Bone marrow (tissue), 2 donors: ENCODE measurements at regions not wholly inside any gene's neighbourhood (a gene's known extent, or its start where the extent isn't known, plus 50 kb on each side); places are given as distances from the start of the nearest gene placed in this dataset.
A peak's percentile ranks its signal among the peaks of the same experiment; 100 is the strongest.

Experiments
- DNase-seq, 2 donors: peaks; one replicate each; lab custom pipeline; 2025; lab: John Stamatoyannopoulos, UW

DNA sequence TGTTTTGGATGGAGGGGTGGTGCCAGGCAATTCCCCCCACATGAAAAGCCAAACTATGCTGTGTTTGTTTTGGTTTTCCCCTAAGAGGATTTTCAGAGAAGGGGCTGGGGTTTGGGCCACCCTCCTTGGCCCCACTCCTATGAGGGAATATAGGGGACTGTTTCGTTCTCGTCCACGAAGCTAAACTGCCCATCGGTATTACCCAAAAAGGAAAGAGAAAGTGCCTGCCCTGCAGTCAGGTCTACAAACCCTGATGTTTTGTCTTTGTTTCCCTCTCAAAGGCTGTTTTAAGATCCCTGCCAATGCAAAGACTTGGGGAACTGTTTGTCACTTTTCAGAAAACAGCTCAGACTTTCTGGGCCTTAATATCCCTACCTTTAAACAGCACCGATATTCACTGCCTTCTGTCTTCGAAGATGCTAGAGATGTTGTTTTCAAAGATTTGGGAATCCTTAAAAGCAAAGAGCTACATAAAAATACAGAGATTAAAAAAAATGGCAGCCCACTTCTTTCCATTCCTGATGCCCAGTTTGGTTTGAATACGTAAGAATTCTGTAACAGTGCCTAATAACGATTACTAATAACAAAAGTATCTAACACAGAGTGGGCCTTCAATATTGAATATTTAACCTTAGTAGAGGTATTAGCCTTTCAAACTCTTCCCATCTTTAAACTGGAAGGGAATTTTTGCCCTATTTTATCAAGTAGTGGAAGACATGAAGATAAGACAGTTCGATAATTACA, 518.4 kb downstream of the MED13L start:
- DNase-seq, result no peak

DNA sequence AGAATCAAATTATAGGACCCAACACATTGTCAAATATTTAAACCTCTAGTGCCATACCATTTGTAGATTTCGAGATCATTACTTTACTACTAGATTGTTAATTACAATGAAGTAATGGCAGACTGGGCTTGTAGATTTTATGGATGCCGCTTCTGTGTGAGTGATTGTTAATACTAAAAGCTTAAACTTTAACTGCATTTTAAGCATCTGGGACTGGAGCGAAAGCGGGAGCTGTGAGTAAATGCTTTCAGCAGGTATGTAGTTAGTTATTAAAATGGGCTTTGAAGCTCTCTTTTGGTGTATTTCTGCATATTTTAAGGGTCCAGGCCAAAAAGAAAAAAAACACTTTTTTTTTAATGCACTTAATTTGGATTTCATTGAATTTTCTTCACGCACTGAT, 519.3 kb downstream of the MED13L start:
- DNase-seq, result no peak

DNA sequence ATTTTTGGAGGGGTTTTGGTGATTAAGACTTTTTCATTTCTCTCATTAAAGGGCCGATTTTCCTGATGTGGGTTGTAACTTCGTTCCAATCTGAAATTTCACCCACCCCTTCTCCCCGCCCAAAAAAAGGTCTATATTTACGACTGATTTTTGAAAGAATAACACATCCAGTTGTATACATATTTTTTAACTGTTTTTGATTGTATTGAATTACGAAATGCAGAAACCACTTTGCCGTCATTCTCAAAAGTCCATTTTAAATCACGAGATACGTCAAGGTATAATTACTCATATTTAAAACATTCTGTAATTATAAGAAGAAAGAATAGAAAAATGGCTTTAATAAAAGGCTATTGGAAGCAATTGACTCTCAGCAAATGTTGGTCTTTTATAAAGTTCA, 520.7 kb downstream of the MED13L start:
- no peak for DNase-seq

DNA sequence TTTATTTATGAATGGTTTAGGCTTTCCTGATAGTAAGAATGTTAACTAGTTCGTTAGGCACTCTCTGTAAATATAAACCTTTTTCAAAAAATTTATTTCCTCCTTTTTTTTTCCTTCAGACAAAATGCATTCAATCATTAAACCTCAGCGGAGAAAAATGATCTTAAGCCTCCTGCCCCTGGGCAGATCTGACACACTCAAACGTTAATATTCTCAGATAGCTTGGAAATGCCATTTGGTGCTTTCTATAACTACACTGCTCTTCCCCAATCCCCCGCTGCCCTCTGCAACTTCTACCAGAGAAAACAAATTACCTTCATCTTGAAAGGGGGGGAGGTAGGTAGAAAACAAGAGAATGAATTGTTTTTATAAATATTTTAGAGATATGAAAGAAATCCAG, 521.2 kb downstream of the MED13L start:
- no peak for DNase-seq

DNA sequence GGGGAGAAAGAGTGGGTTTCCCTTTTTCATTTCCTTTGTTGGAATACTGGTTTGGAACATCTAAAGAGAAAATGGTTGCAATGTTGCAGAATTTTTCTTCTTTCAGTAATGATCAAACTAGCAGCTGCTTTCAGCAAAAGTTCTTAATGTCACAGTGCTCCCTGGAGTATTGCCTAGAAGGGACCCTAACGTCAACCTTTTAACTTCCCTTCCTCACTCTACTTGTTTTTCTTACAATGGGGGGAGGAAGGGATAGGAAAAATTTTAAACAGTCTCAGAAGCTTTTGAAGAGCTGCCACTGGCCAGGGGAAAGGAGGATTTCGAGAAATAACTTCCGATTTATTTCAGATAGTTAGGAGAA, 521.8 kb downstream of the MED13L start:
- DNase-seq, result no peak

DNA sequence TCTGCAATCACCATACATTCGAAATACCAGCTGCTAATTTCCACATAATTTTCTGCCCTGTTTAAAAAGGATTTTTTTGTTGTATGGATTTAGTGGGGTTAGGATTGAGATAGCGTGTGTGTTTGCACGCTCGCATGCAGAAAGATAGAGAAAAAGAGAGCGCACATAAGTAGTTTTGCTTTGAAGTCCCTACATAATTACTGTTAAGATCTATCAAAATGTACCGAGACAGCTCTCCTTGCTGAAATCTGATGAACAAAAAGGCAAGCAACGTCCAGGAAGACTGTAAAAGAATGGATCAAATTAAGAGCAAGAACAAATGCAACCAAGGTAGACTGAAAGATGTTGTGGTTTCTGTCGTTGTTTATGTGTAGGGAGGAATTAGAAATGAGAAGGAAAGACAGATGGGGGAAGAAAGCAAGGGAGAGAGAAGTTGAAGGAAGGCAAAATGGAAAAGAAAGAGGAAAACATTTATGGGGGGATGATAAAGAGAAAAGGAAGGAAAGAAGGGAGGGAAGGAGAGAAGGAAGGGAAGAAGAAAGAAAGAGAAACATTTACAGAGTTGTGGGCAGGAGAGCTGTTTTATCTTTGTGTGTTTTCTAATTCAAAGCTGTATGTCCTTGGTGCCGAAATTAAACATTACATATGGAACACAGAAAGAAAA, 522.3 kb downstream of the MED13L start:
- no peak for DNase-seq

DNA sequence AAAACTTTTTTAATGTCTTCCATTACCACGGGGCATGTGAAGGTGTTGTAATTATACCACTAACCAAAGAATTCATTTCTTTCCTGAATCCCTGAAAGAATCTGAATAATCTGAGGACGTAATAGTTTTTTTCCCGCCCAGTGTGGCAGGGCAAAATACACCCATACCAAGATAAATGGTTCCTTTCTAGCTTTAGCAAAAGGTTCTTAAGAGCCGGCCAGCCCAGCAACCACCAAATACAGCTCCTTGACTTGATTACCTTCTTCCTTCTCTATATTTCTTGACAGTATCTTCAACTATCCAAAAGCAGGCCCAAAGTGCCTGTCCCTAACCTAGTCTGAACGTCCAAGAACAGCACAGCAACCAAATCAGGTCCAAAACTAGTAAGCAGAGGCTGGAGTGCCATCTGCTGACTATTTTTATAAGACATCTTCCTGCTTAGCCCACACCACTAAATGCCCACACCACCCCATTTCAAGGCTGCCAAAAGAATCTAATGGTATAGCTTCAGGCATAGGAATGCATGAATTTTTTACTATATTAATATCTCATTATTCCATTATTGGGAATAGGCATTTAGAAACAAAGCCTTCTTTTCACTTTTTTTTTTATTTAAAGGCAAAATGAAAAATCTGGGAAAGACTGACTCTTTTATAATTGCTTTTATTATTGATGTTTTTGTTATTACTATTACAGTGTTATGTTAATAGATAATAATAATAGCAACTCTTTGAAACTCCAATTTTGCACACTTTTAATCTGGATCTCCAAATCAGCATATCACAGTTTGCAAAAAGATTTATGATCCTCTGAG, 524.4 kb downstream of the MED13L start:
- peak in 1 of 2 donors; percentile 20 for DNase-seq

DNA sequence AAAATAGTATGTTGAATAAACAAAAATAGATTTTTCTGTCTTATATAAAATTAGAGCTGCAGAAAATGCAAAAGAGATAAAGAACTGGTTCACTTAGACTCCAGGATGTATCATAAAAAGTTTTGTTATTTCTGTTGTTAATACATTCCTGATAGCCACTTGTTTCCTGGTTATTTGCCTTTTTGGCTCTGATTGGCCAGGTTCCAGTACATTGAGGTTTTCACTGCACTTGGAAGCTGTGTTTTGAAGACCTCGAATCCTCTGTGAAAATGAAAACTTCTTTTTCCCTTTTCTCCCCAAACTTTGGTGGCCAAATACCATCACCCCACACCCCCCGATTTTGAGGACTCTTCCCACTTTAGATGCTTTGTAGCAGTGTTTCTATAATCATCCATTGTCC, 525.3 kb downstream of the MED13L start:
- DNase-seq, result no peak

DNA sequence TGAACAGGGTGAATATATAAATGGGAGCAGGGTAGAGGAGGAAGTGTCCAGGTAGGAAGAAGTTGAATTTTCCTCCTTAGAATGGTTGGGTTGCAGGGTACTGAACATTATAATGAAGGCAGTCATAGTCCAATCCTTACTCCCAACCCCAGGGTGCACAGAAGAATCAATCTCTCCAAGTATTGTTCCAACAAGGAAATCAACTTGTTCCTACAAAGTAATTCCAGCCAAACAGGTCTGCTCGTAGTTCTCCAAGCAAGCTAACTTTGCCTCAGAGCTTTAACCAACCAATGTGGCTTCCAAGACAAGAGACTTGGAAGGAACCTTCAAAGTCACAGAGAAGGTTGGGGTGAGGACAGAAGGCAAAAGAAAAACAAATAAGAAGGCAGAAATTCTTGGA, 527.2 kb downstream of the MED13L start:
- DNase-seq, result no peak

DNA sequence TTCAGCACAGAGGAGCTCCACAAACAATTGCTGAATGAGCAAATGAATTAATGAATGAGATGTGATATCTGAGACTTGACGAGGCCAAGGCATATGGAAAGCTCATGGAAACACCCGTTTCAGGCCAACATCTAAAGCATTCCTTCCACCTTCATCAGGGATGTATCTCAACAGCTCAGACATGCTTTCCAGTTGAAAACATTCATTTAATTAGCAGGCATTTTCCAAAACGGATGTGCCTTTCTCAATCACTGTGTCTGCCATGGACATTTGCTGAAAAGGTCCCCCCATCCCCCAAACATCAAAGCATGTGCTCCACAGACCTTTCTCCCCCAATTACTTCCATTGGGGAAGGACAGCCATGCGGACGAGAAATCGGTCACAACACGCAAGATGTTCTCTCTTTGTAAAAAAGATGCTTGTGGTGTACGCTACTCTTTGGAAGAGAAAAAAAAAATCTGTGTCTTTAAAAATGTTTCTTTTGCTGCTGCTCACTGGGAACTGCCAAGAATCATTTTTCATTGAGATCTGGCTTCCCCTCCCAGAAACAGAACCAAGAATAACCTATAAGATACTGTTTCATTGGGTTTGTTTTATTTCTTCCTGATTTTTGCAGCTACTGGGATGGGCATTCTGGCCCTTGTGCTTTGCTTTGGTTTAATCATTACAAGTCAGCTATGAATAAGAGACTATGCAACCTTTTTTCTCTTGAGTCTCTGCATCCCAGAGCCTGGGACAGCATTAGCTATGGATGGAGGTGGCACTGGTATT, 528.2 kb downstream of the MED13L start:
- no peak for DNase-seq

DNA sequence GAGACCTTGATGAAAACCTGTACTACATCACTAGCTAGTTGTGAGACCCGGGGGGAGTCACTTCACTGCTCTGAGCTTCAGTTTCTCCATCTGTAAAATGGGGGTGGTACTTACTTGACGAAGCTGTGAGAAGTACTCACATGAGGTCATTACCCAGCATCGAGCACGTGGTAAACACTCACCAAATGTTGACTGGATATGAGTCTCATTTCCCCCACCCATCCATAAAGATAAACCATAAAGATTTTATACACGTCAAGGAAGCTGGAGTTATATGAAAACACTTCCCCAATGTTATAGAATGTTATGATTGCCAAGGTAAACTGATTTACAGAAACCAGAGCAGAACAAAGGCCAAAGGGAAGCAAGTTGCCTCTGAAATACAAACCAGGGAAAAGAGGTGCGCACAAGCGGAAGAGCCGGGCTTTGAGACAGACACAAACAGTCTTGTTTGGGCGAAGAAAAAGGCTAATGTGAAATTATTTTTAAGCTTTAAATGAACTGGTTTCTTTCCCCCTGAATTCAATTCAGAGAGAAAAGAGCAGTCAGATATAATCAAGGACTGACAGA, 536.8 kb downstream of the MED13L start:
- no peak for DNase-seq

DNA sequence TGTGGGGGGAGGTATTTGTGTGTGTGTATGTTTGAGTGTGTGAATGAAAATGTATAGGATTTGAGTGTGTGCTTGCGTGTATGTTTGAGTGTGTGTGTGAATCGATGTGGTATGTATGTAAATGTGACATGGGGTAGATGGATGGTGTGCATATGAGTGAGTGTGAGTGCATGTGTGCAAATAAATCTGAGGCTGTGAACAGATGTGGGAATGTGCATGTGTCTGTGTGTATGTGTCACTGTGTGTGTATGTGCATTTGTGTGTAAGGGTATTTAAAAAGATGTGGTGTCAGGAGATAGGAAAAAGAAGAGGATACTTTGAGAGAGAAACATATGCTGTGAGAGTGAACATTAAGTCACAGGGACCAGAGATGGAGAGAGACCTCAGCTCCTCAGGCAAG, 539.6 kb downstream of the MED13L start:
- DNase-seq, result no peak

DNA sequence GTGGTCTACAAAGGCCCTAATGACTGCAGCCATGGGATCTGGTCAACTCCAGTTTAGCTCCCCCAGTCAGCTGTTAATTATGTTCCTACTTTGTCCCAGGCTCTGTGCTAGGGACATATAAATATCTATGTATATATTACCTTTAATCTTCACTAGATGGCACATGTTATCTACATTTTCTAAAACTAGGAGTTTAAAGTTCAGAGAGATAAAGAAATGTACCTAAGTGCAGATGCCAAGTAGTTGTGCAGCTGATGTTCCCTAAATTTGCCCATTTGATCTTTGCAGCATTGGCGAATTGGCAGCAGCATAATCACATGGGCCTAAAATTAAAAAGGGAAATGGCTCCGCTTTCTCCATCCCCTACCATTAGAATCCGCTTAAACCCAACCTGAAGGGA, 541.1 kb downstream of the MED13L start:
- no peak for DNase-seq

DNA sequence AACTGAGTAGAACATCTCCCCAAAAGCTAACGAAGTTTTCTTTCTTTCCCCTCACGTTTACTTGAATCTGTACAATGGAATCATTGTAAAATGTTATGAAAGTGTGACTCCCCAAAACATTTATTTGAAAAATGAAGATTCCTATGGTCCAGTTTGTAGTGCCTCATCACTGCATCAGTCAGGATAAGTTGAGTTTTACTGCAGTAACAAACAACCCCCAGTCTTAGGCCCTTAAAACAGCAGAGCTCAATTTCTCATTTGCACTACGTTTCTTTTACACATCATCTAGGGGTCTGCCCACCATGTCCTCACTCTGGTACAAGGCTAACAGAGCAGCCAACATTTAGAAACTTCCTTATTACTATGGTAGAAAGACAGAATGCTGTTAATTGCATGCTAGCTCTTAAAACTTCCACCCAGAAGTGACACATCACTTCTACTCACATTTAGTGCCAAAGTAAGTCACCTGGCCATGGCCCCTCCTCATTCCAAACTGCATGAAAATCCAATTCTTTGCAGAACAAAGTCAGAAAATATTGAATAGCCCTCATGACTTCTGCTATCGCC, 546.4 kb downstream of the MED13L start:
- no peak for DNase-seq

DNA sequence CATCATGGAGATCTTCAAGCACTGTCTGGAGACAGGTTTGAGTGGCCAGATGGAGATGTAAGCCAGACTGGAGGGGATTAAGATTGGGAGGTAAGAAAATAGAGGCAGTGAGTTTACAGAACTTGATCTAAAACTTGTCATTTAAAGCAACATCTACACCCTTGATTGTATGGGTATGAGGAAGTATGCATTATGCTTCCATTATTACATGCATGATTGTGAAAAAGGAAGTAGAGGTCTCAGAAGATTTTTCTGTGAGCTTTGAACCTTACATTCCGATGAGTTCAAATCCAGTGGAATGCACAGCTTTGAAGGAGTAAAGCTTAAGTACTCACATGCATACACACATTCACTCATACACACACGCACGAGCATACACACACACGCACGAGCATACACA, 550.8 kb downstream of the MED13L start:
- DNase-seq, result no peak

DNA sequence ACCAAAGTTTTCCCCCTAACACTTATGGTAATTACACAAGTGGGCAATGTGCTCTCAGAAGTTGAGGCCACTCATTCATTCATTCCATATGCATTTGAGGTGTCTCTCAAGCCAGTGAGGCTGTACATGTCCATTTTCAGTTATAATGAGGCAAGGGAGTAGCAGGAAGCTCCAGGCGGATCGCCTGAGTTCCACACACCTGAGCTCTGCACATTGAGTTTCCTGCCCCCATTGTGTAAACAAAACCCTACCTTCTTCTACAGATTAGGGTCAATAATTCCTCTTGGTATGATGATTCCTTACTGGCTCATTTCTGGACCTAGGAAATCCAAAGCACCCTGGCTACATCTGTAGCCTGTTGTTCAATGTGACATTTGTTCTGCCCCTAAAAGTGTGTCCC, 555.3 kb downstream of the MED13L start:
- DNase-seq, result no peak

DNA sequence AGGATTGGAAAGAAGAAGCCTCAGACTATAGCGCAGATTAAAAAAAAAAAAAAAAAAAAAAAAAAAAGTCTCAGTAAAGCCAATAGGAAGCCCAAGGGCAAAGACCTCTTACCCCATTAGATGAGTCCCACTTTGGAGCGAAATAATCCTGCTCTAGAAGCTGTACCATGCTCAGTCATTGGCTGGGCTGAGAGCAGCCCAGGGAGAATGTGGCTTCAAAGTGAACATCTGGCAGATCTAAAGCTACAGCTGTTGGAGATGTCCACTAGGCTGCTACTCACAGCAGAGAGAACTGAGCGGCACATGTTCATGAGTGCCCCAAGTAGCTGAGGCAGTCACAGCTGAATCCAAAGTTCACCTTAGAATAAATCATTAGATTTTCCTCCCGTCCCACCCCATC, 560.9 kb downstream of the MED13L start:
- DNase-seq, result no peak

DNA sequence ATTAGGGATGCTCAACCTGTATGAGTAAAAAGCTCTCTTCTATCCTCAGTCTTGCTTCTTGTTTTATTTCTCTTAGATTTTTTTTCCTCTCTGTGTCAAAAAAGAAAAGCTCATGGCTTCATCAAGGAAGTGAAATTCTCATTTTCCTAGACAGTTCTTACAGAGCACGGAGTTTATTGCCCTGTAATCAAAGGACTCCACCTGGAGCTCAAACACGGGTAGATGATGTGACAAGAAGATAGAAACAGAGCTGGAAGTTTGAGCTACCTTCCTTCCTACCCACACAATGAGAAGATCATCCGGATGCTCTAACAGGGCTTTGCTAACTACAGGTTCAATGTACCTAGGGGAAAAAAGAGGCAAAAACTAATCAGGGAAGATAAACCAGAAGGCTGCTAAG, 564.8 kb downstream of the MED13L start:
- no peak for DNase-seq

DNA sequence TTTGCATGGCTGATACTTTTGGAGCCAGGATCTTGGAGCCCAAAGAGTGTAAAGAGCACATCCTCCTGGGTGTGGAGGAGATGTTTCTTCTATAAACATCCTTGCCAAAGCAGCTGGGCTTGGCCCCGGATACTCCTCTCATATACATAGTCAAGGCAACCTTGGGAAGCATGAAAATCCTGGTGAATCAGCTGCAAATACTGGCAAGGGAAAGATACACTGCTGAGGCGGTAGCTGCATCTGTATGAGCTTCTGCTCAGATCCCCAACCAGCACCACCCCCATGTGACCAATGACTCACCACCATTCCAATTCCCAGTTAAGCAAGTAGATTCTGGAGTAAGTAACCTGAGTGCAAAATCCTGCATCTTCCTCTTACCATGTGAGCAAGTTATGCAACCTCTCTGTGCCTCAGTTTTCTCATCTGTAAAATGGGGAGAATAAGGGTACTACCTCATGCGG, 567.4 kb downstream of the MED13L start:
- no peak for DNase-seq

DNA sequence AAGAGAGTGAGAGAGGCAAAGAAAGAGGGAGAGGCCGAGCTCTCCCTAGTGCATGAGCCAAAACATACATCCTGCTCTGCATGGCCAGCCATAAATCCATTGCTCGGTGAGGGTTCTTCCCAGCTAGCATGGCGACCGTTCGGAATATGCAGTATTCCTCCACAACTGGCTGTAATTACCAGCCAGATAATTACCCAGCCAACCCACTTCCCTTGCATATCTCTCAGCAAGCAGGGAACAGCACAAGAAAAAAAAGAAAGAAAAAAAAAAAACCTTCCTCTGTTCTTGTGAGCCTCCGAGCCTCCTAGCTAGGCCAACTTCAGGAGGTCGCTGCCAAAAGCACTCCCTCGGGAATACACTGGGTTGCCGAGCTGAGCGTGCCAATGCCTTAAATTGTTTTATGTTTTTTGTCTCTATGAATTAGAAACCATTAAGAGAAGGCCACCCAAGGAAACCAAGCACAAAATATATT, 567.9 kb downstream of the MED13L start:
- DNase-seq, result no peak

DNA sequence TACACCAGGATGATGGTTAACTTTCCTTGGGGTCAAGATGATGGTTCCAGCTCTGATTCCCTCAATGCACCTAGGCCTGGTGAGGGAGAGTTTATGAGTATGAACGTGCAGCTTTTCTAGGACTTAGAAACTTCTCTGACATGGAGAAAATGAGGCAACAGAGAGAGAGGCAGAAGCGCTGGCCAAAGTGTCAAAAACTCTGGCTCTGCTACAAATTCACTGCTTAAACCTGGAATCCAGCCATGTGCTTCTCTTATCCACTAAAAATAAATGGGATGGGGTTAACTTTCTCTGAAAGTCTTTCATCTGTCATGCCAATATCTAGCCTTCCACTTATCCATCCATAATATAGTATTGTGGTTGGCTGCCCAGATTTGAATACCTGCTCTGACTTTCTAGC, 568.7 kb downstream of the MED13L start:
- DNase-seq, result no peak
